T1000 (cell line): ENCODE measurements at regions not wholly inside any gene's neighbourhood (a gene's known extent, or its start where the extent isn't known, plus 50 kb on each side); places are given as distances from the start of the nearest gene placed in this dataset.
"Not testable (repeated sequence)": the region's sequence is repeated elsewhere in the genome, so short reads cannot be mapped to it uniquely, and the experiment has no call there.

ENCODE experiments used
- DNase-seq: peaks from one replicate; lab custom pipeline; 2025; ENCODE audit warnings: mixed read lengths; lab: John Stamatoyannopoulos, UW

DNA sequence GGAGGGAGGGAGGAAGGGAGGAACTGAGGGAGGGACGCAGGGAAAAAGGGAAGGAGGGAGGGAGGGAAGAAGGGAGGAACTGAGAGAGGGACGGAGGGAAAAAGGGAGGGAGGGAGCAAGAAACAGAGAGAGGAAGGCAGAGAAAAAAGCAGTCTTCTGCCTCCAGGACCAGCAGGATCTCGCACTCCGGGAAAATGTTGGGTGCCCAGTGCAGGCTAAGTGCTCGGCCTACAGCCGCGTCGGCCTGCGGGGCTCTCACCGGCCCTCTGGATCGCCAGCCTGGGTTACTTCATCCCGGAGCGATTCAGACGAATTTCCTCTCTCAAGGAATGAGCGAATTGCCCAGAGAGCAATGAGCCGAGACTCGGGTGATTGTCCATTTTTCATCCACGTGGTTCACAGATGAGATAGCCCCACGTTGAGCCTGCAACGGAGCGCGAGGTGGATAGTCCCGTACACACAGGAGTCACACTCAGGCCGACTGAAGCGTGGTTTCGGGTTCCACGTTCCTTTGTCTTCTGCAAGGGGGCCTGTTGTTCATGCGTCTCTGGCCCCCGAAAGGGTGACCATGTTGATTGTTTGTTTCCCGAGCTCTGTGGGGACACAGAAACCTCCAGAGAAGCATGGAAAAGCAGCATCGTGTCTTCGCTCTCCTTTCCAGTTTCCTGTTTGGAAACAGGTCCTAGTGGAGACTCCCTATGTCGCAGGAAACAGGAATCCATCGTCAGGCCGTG lies 1937.1 kb upstream of the DEFB115 start:
- DNase-seq: not testable (repeated sequence)

DNA sequence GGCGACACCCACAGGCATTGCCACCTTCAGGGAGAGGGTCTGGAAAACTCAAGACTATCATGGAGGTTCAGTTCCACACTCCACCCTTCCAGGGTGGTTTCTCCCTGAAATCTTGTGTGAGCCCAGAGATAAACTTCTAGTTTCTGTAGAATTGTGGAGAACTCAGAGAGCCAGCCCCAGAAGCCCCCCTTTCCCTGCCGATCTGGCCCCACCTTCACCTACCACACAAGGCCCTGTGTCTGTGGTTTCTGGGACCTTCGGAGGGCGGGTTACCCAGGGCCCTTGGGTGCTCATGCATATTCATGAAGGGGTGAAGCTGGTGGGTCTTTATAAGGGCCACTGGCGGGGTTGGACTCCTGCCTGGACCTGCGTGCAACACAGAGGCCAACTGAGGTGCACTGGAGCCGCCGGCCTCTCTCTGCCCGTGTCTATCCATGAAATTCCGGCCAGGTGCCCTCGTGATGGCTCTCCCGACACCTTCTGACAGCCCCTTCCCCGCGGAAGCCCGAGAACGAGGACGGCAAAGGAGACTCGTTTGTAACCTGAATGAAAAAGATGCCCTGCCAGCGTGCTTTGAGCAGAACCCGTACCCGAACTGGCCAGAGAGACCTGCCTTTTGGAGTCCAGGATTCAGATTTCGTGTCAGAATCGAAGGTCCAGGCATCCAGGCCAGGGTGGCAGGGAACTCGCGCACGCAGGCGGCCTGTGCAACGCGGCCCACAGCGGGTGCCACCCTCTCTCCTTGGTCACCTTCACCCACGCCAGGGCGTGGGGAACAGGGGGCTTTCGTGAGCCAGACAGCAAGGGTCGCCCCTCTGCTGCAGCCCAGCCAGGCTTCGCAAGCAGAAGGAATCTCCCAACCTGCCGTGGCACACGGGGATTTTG lies 1933.6 kb upstream of the DEFB115 start:
- DNase-seq: not testable (repeated sequence)

DNA sequence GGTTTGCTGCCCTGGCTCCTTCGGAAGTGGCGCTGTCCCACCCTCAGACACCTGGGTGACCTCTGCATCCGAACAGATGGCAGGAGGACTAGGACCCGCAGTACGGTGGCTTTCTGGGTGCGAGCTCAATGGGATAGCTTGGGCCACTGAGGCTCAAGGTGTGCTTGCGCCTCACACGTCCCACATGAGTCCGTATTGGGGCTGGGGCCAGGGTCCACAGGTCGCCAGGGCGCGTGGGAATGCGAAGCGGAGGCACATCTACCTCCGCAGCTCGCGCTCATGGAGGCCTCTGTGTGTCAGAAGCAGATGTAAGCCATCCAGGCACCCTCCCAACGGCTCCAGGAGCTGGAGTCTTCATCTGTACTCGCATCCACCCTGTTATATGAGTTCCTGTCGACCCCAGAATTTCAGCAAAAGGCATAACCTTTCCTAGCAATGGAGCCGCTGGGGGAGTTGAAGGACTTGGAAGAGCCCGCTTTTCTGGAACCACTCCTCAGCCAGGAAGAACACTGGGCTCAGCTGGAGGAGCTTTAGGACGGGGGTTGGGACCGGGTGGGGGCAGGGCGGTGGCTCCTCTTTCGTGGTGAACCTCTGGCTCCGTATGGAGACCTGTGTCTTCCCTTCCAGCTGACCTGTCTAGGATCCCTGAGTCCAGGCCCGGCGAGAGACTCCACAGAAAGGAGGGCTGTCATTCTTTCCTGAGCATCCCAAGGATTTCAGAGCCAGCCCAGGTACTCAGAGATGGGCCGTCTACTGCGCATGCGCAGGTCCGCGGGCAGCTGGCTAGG lies 1932.8 kb upstream of the DEFB115 start:
- not testable (repeated sequence) for DNase-seq

DNA sequence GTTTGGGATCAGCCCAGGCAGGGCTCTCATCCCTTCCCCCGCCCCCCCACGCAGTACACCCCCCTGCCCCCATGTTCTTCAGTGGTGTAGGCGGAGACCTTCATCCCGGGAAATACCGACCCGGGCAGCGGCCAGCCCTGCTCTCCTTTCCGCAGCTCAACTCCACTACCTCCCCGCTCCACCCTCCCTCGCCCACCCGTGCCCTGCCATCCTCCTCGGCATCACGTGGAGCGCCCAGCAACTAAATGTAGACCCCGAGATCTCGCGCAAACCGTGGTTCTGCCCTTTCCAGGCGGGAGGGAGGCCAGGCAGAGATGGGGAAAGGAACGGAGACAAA lies 1932.2 kb upstream of the DEFB115 start:
- no peak for DNase-seq

DNA sequence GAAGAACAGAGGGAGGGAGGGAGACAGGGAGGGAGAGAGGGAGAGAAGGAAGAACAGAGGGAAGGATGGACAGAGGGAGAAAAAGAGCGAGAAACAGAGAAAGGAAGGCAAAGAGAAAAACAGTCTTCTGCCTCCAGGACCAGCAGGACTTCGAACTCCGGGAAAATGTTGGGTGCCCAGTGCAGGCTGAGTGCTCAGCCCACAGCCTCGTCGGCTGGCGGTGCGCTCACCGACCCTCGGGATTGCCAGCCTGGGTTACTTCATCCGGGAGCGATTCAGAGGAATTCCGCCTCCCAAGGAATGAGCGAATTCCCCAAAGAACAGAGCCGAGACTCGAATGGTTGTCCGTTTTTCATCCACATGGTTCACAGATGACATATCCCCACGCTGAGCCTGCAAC lies 1931.7 kb upstream of the DEFB115 start:
- DNase-seq: not testable (repeated sequence)

DNA sequence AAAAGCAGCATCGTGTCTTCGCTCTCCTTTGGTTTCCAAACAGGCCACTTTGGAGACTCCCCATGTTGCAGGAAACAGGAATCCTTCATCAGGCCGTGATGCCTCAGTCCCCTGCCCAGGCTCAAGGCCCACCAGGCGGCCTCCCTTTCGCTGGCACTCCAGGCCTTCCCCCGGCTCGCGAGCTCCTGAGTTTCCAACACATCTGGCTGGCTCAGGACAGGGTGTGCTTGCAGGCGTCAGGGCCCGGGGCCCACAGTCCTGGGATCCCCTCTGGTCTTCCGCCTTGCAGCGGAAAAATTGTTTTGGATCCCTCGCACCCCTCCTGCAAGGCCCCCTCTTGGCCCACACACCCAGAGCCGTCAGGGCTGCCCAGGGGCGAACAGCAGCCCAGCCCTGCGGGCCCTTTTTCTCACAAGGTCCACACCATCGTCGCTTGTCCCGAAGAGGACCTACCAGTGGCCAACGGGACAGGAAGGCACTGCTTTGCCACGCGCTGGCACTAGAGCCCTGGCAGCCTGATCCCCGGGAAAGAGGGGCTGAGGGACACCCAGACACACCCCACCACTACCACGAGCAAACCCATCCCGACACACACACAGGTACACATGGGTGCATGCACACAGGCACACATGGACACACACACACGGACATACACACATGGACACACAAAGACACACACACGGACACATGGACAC lies 1930.9 kb upstream of the DEFB115 start:
- no peak for DNase-seq

DNA sequence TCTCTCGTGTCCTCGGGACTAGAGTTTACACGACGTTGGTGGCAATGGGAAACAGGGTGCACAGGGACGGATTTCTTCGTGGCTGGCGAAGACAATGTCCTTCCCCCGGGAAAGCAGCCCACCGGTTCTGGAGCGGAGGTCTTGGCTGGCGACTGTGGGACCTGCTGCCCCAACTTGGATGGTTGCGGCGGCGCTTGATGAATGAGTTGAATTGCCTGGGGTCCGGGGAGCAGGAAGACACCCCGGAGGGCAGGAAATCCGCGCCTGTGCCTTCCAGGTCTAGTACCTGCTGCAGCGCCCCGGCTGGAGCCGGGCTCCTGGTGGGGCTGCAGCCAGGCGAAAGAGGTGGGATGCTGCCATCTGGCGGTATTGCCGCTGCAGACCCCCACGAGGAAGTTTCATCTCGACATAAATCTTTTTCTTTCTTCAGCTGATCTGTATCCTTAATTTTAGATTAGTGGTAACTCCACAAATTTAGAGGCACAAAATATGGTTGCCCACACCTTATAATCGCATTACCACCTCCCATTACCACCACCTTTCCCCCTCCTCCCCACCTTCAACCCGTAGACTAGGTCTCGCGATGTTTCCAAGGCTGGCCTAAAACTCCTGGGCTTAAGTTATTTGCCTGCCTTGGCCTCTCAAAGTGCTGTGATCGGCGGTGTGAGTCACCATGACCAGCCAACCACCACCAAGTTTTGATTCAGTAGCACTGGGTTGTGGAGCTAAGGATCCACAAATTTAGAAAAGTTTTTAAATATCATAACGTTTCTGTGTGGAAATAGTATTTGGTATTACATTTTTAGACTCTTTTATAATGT lies 1929.7 kb upstream of the DEFB115 start:
- not testable (repeated sequence) for DNase-seq

DNA sequence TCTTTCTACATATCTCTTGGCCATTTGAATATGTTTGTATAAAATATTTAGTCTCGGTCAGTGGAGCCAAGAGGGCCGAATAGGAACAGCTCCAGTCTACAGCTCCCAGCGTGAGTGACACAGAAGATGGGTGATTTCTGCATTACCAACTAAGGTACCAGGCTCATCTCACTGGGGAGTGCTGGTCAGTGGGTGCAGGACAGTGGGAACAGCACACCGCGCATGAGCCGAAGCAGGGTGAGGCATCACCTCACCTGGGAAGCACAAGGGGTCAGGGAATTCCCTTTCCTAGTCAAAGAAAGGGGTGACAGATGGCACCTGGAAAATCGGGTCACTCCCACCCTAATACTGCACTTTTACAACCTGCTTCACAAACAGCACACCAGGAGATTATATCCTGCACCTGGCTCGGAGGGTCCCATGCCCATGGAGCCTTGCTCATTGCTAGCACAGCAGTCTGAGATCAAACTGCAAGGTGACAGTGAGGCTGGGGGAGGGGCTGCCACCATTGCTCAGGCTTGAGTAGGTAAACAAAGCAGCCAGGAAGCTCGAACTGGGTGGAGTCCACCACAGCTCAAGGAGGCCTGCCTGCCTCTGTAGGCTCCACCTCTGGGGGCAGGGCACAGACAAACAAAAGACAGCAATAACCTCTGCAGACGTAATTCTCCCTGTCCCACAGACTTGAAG lies 1926.9 kb upstream of the DEFB115 start:
- DNase-seq: not testable (repeated sequence)

DNA sequence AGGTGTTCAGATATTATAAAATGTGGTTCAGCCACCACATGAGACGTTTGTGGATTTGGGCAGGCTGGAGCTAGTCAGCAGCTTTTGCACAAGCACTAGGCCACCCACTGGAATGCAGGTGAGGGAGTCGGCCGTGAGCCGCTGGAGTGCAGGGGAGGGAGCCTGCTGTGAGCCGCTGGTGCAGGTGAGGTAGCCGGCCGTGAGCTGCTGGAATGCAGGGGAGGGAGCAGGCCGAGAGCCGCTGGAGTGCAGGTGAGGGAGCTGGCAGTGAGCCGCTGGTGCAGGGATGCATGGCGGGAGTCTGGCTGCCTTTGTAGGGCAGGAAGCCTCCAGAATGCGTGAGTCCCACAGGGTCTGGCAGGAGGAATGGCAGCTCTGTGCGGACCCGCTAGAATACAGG lies 1907.6 kb upstream of the DEFB115 start:
- no peak for DNase-seq

DNA sequence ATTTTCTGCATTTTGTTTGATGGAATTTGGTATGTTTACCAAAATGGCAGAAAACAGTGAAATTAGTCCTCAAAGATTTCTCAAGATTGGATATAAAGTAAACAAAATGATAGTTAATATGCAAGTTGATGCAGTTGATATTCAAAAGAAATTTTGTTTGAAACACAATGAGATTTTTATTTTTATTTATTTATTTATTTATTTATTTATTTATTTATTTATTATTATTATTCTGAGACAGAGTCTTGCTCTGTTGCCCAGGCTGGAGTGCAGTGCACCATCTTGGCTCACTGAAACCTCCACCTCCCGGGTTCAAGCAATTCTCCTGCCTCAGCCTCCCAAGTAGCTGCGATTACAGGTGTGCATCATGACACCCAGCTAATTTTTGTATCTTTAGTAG lies 1881.5 kb upstream of the DEFB115 start:
- DNase-seq: not testable (repeated sequence)

DNA sequence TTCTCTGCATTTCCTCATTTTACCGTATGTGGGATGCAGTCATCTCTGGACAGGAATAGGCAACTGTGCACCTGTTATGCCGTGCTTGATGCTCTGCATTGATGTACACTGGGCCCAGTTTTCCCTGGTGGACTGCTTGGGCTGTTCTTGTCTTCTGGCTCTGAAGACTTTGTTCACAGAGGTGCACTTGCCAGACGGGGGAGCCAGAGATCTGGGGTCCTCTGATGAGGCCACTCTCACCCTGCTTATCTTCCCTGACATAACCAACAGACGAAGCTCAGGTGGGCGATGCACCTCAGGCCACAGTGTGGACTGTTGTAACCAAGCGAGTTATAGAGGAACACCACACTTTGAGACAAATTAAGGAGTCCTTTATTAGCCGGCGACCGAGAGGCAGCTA lies 1864.6 kb upstream of the DEFB115 start:
- not testable (repeated sequence) for DNase-seq

DNA sequence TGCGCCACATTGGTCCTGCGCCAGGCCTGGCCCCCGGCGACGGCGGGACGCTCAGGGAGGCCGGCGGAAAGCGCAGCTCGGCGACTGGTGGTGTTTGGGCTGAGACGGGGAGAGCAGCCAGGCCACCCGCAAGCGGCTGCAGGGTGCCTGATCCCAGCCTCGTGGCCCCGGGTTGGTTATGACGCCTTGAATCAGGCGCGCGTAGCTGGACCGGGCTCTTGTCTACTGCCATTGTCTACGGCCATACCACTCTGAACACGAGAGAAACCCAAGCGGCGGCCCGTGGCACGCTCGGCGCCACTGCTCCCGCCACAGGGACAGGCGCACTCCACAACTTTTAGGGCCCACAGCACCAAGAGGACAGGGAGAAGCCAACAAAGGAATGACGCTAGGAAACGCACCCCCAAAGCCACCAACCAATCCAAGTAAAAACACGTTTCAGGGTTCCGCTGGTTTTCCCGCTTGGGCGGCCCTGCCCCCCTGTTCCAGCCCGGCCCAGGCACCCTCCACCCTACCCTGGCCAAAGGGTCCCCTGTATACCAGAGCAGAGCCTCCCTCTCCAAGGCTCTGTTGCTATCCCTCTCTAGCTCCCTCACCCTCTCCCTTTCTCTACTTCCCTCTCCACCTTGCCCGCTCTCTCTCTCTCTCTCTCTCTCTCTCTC lies 1849.3 kb upstream of the DEFB115 start:
- DNase-seq: no peak

DNA sequence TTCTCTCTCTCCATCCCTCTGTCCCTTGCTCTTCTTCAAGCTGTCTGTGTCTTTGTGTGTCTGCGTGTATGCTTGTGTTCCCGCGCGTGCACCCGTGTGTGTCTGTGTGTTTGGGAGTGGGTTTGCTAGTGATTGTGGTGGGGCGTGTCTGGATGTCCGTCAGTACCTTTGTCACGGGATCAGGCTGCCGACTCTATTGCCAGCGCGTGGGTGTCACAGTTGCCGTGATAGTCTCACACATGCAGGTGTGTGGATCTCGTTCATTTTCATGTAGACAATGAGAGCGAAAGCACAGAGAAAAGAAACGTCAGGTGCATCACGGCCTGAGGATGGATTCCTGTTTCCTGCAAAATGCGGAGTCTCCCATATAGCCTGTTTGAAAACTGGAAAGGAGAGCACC lies 1848.8 kb upstream of the DEFB115 start:
- DNase-seq: not testable (repeated sequence)

DNA sequence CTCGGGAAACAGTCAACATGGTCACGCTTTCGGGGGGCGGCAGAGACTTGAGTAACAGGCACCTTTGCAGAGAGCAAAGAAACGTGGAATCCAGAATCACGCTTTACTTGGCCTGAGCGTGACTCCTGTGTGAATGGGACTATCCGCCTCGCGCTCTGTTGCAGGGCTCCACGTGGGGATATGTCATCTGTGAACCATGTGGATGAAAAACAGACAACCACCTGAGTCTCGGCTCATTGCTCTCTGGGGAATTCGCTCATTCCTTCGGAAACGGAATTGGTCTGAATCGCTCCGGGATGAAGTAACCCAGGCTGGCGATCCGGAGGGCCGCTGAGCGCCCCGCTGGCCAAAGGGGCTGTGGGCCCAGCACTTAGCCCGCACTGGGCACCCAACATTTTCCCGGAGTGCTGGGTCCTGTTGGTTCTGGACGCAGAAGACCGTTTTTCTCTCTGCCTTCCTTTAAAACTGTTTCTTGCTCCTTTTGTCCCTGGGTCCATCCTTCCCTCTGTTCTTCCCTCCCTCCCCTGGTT lies 1848.2 kb upstream of the DEFB115 start:
- not testable (repeated sequence) for DNase-seq

DNA sequence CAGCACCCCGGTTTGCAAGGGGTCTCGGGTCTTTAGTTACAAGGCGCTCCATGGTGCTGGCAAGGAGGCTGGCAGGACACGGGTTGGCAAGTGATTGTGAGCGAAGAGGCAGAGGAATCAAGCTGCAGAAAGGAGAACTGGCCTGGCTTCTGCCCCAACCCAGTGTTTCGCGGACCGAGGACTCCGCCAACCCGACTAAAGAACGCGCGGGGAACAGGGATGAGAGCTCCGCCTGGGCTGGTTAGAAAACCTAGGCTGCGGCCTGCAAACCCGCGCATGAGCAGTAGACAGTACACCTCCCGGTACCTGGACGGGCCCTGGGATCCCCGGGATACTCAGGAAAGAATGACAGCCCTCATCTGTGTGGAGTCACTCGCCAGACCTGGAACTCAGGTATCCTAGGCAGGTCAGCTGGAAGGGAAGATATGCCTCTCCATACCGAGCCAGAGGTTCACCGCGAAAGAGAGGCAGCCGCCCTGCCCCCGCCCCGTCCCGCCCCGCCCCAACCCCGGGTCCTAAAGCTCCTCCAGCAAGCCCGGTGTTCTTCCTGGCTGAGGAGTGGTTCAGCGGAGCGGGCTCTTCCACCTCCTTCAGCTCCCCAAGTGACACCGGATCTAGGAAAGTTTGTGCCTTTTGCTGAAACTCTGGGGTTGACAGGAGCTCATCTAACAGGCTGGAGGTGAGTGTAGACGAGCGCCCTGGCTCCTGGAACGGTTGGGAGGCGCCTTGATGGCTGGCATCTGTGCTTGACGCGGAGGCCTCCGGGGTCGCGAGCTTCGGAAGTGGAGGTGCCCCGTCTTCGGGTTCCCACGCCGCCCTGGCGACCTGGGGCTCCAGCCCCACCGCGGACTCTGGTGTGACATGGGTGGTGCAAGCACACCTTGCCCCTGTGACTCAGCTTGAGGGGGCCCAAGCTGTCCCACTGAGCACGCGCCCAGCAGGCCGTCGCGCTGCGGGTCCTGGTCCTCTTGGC lies 1847.3 kb upstream of the DEFB115 start:
- DNase-seq: no peak

DNA sequence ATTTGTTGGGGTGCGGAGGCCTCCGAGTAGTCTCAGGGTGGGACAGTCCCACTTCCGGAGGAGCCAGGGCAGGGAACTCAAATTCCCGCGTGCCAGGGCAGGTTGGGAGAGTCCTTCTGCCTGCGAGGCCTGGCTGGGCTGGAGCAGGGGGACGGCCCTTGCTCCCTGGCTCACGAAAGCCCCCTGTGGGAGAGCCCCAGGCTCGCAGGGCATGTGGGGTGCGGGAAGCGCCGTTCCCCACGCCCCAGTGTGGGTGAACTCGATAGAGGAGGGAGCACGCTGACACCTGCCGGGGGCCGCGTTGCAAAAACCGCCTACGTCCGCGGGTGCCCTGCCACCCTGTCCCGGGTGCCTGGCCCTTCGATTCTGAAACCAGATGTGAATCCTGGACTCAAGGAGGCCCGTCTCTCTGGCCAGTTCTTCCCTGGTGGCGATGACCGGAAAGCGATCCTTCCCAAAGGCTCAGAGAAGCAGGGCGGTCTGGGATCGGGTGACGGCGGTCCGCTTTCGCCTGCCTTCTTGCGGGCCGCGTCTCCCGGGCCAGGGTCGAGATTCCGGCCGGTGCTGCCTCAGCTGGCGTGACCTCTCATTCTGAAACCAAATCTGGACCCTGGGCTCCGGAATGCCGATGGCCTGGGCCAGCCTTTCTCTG lies 1846.5 kb upstream of the DEFB115 start:
- DNase-seq: no peak

DNA sequence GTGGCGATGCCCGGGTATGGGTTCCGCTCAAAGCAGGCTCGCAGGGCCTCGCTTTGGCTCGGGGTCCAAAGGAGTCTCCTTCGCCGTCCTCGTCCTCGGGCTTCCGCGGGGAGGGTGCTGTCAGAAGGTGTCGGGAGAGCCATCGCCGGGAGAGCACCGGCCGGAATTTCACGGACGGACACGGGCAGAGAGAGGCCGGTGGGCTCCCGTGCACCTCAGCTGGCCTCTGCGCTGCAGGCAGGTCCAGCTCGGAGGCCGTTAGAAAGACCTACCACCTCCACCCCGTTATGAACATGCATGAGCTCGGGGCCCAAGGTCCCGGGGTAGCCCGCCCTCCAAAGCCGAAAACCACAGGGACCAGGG lies 1846.0 kb upstream of the DEFB115 start:
- not testable (repeated sequence) for DNase-seq

DNA sequence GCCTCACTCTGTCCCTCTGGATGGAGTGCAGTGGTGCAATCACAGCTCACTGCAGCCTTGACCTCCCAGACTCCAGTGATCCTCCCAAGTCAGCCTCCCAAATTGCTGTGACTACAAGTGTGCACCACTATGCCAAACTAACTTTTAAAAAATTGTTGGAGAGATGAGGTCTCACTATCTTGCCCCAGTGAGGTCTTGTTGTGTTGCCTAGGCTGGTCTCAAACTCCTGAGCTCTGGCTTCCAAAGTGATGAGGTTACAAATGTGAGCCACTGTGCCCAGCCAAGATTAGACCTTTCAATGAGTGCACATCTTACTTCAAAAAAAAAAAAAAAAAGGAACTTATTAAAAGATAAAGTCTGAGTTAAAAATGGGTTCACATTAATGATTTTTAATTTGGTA lies 1838.1 kb upstream of the DEFB115 start:
- DNase-seq: no peak
